Neural crest cell (in vitro differentiated cells): ENCODE measurements at regions not wholly inside any gene's neighbourhood (a gene's known extent, or its start where the extent isn't known, plus 50 kb on each side); places are given as distances from the start of the nearest gene placed in this dataset.

Experiments used
- DNase-seq: peaks from one replicate; pipeline ENCODE4 v3.0.0; 2021; ENCODE audit warnings: low read depth, mixed read lengths, low spot score
- H3K27ac Mint-ChIP-seq: one replicate; pipeline ENCODE4 v1.8.0; 2021; ENCODE audit warnings: mild to moderate bottlenecking, mixed read lengths; ENCODE audit not compliant: unreplicated experiment
- H3K27me3 Mint-ChIP-seq: 2 replicates; pipeline ENCODE4 v1.8.0; 2021; ENCODE audit warnings: low read depth, mild to moderate bottlenecking, mixed read lengths
- H3K36me3 Mint-ChIP-seq: 2 replicates; pipeline ENCODE4 v1.8.0; 2021; ENCODE audit warnings: low read depth, mild to moderate bottlenecking, mixed read lengths
- H3K4me1 Mint-ChIP-seq: 2 replicates; pipeline ENCODE4 v1.8.0; 2021; ENCODE audit warnings: mixed read lengths
- H3K4me3 Mint-ChIP-seq: one replicate; pipeline ENCODE4 v1.8.0; 2021; ENCODE audit warnings: mild to moderate bottlenecking, mixed read lengths
- H3K9me3 Mint-ChIP-seq: 2 replicates; pipeline ENCODE4 v1.8.0; 2021; ENCODE audit warnings: mixed read lengths
- CTCF ChIP-seq: fragments of 200-600 bp; sonication (generic); conservative IDR thresholded peaks from 2 replicates; pipeline ENCODE4 v1.5.0; 2021; ENCODE audit warnings: antibody characterized with exemption, mild to moderate bottlenecking

DNA sequence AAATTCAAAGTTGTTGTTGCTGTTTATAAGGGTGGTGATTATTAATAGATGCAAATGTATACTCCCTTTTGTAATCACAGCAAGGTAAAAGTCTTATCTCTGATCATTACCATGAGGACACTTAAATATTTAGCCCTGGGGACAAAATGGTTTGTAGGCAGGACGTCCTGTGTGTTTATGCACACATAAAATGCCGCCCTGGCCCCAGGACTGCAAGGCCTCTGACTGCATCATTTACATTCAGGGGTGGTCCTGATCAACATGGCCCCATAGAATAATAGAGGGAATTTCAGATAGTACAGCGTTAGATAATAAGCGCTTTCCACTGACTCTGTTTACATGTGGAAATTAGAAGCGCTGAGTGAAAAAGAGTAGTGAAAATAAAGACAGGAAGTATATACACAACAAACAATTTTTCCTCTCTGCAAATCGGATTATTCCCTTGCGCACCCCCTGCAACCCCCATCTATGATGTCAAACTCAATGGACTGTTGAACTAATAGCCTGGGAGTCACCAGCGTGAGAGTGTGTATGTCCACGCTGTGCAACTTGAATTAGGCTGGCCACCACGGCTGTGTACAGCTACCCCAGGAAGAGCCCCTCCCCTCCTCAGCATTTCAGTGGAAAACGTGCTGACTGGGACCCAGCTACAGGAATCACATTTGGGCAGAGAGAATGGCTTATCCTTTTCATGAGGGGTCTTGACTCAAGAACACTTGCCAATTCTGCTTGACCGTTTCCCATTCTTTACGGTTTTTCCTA lies 291.5 kb downstream of the SOX11 start:
- H3K4me1 Mint-ChIP-seq = peaks cover 86% of the 10 kb centered on the region
- H3K27ac Mint-ChIP-seq = peak overlapping the region; percentile 81
- peak overlapping the region; percentile 90 for H3K4me3 Mint-ChIP-seq
- no peak for DNase-seq
- no peaks in the 10 kb centered on the region for H3K9me3 Mint-ChIP-seq
- TF ChIP-seq CTCF = no peak
- H3K36me3 Mint-ChIP-seq = no peaks in the 10 kb centered on the region
- no peaks in the 10 kb centered on the region for H3K27me3 Mint-ChIP-seq

- Mint-ChIP-seq H3K4me3 (peak overlapping the region; percentile 90), H3K27me3 (no peaks in the 10 kb centered on the region), H3K27ac (peak overlapping the region; percentile 81), H3K4me1 (peaks cover 84% of the 10 kb centered on the region), H3K36me3 (no peaks in the 10 kb centered on the region), H3K9me3 (no peaks in the 10 kb centered on the region)
- no peak for DNase-seq
- no peak for TF ChIP-seq CTCF
Measured at GRCh38 chr2:5984273-5984655, 292.1 kb downstream of the SOX11 start.

DNA sequence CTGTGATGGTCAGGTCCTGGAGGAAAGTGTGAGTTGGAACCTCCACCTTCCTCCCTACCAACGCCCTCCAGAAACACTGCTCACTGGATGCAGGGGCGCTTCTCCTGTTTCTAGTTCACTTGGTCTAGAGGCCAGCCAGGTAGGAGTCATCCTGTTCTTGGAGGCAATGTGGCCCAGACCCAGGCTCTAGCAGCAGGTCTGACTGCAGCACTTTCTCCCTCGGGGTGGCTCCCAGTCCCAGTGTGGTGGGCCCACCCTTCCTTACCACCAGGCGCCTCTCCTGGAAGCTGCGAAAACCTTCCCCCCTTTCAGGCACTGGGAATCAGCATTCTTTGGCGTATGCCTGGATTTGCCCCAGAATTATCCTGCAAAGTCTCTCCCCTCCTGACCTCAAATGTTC lies 292.8 kb downstream of the SOX11 start:
- Mint-ChIP-seq H3K9me3 (no peaks in the 10 kb centered on the region), H3K4me1 (peaks cover 77% of the 10 kb centered on the region), H3K36me3 (no peaks in the 10 kb centered on the region), H3K27me3 (no peaks in the 10 kb centered on the region), H3K27ac (peak overlapping the region; percentile 93), H3K4me3 (peak overlapping the region; percentile 81)
- no peak for DNase-seq
- no peak for TF ChIP-seq CTCF

DNA sequence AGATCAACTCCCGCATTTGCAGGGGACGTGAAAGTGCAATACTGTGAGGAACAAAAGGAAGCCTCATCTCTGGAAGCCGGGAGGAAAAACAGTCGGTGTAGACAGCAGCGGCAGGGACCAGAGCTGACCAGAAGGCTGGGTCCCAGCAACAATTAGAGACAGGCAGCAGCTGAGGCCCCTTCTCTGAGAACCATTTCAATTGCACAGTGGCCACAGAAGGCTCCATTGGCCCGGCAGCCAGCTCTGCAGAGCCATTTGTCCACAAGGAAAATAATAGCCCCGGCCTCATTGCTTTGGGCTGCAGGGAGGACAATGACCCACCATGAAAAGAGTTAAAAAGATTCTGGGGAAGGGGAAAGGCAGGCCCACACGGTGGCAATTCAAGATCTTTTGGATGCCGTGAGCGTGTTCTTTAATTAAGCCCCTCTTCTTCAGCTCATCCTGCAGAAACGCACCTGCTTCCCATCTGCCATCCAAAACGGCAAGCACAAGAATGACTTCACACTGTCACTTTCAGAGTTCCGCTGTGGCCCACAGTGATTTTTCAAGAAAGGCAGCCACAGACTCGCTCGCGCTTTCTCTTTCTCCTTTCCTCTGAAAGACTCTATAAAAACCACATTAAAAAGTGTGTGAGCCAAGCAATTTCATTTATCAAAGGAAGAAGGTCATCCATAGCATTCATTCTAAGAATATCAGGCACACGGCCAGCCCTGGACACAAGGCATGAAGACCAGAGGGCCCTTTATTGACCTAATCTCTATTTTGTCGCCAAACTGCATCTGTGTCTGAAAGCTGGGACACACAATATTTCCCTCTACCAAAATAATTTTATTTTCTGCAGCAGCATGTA lies 293.6 kb downstream of the SOX11 start:
- Mint-ChIP-seq H3K27ac (peak overlapping the region; percentile 93), H3K9me3 (no peaks in the 10 kb centered on the region)

More for the DNA sequence above, 293.6 kb downstream of the SOX11 start:
- peak overlapping the region; percentile 81 for H3K4me3 Mint-ChIP-seq
- no peaks in the 10 kb centered on the region for H3K36me3 Mint-ChIP-seq
- H3K27me3 Mint-ChIP-seq = no peaks in the 10 kb centered on the region
- TF ChIP-seq CTCF = no peak
- H3K4me1 Mint-ChIP-seq = peaks cover 69% of the 10 kb centered on the region
- no peak for DNase-seq
